ENCODE measurements at regions not wholly inside any gene's neighbourhood (a gene's known extent, or its start where the extent isn't known, plus 50 kb on each side); places are given as distances from the start of the nearest gene placed in this dataset.

DNA sequence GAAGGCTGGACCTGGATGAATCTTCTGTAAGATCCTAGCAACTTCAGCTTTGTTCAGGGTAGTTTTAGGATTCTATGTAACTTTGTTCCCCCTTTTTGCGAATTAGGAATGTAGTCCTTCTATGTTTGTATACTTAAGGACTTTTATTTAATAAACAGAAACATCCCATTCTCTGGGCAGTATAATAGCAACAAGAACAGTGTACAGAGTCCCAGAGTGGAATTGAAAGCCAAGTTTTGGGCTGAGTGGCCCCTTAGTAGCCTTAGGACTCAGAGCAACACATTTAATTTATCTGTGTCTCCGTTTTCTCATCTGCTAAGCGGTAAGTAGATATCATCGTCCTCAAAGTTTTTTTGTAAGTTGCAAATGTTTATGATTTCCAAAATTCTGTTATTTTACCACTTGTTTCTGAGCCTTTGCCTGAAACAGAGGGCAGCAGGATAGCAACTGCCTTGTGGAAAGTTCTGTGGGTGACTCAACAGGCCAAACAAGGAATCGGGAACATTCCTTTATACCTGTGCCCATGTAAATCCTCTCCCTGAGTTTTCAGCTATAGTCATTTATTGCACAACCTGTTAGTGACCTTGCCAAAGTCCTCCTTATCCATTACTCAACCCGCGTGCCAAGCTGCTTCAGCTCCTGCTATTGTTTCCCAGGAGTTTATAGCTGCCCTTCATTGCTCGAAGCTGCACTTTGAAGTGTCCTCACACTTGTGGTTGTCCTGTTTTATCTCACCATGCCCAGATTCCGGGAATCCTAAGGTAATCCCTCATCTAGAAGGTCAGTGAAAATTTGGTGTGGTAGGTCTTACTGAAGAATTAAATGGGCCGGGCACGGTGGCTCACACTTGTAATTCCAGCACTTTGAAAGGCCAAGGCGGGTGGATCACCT is 199.1 kb upstream of the AHR start (continued):
- TF ChIP-seq ZNF10 (CRISPR knock-in tag; IDR thresholded peaks at IDR 0.05; ENCODE audit: borderline replicate concordance, low read depth) (no peak), ARID2 (CRISPR knock-in tag; IDR thresholded peaks at IDR 0.05; ENCODE audit: borderline replicate concordance) (0 out of 2 replicates have a peak, but pooled peaks have one; percentile 80), ZNF747 (CRISPR knock-in tag; IDR thresholded peaks at IDR 0.05; ENCODE audit: borderline replicate concordance) (peak; percentile 73; the same call in 1 of the 2 replicates), ZNF713 (CRISPR knock-in tag; IDR thresholded peaks at IDR 0.05) (no peak), RBM22 (optimal IDR thresholded peaks at IDR 0.05; ENCODE audit: low read length) (no peak), MEIS2 (CRISPR knock-in tag; IDR thresholded peaks at IDR 0.05) (no peak), ZNF564 (CRISPR knock-in tag; IDR thresholded peaks at IDR 0.05) (0 out of 2 replicates have a peak, but pooled peaks have one; percentile 79), RARG (CRISPR knock-in tag; IDR thresholded peaks at IDR 0.05; ENCODE audit: low read depth) (no peak), HIVEP1 (CRISPR knock-in tag; IDR thresholded peaks at IDR 0.05) (peak; percentile 34; the same call in 1 of the 2 replicates), ZNF17 (CRISPR knock-in tag; IDR thresholded peaks at IDR 0.05) (no peak), SP4 (CRISPR knock-in tag; IDR thresholded peaks at IDR 0.05) (no peak), THAP11 (CRISPR knock-in tag; IDR thresholded peaks at IDR 0.05) (peak; percentile 78), ZNF570 (CRISPR knock-in tag; IDR thresholded peaks at IDR 0.05; ENCODE audit: borderline replicate concordance) (no peak)
- TF ChIP-seq, protein P1, sequence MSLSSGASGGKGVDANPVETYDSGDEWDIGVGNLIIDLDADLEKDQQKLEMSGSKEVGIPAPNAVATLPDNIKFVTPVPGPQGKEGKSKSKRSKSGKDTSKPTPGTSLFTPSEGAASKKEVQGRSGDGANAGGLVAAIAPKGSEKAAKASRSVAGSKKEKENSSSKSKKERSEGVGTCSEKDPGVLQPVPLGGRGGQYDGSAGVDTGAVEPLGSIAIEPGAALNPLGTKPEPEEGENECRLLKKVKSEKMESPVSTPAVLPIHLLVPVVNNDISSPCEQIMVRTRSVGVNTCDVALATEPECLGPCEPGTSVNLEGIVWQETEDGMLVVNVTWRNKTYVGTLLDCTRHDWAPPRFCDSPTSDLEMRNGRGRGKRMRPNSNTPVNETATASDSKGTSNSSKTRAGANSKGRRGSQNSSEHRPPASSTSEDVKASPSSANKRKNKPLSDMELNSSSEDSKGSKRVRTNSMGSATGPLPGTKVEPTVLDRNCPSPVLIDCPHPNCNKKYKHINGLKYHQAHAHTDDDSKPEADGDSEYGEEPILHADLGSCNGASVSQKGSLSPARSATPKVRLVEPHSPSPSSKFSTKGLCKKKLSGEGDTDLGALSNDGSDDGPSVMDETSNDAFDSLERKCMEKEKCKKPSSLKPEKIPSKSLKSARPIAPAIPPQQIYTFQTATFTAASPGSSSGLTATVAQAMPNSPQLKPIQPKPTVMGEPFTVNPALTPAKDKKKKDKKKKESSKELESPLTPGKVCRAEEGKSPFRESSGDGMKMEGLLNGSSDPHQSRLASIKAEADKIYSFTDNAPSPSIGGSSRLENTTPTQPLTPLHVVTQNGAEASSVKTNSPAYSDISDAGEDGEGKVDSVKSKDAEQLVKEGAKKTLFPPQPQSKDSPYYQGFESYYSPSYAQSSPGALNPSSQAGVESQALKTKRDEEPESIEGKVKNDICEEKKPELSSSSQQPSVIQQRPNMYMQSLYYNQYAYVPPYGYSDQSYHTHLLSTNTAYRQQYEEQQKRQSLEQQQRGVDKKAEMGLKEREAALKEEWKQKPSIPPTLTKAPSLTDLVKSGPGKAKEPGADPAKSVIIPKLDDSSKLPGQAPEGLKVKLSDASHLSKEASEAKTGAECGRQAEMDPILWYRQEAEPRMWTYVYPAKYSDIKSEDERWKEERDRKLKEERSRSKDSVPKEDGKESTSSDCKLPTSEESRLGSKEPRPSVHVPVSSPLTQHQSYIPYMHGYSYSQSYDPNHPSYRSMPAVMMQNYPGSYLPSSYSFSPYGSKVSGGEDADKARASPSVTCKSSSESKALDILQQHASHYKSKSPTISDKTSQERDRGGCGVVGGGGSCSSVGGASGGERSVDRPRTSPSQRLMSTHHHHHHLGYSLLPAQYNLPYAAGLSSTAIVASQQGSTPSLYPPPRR (CRISPR knock-in tag; IDR thresholded peaks at IDR 0.05; ENCODE audit: borderline replicate concordance): peak; percentile 83; the same call in 1 of the 2 replicates
- TF ChIP-seq, protein P2, sequence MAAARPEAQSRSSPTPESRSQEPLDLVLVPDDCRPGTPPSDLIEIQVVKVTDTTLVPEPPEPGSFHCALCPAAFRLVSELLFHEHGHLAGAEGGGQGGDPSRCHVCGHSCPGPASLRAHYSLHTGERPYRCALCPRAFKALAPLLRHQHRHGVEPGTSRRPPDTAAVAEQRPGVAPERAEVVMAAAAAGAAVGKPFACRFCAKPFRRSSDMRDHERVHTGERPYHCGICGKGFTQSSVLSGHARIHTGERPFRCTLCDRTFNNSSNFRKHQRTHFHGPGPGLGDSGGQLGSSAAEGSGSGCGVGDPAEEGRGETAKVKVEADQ (CRISPR knock-in tag; IDR thresholded peaks at IDR 0.05; ENCODE audit: borderline replicate concordance): peak; percentile 94
- TF ChIP-seq, protein P3, sequence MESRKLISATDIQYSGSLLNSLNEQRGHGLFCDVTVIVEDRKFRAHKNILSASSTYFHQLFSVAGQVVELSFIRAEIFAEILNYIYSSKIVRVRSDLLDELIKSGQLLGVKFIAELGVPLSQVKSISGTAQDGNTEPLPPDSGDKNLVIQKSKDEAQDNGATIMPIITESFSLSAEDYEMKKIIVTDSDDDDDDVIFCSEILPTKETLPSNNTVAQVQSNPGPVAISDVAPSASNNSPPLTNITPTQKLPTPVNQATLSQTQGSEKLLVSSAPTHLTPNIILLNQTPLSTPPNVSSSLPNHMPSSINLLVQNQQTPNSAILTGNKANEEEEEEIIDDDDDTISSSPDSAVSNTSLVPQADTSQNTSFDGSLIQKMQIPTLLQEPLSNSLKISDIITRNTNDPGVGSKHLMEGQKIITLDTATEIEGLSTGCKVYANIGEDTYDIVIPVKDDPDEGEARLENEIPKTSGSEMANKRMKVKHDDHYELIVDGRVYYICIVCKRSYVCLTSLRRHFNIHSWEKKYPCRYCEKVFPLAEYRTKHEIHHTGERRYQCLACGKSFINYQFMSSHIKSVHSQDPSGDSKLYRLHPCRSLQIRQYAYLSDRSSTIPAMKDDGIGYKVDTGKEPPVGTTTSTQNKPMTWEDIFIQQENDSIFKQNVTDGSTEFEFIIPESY (CRISPR knock-in tag; IDR thresholded peaks at IDR 0.05): peak; percentile 82
- TF ChIP-seq, protein P4, sequence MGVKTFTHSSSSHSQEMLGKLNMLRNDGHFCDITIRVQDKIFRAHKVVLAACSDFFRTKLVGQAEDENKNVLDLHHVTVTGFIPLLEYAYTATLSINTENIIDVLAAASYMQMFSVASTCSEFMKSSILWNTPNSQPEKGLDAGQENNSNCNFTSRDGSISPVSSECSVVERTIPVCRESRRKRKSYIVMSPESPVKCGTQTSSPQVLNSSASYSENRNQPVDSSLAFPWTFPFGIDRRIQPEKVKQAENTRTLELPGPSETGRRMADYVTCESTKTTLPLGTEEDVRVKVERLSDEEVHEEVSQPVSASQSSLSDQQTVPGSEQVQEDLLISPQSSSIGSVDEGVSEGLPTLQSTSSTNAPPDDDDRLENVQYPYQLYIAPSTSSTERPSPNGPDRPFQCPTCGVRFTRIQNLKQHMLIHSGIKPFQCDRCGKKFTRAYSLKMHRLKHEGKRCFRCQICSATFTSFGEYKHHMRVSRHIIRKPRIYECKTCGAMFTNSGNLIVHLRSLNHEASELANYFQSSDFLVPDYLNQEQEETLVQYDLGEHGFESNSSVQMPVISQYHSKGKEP (CRISPR knock-in tag; IDR thresholded peaks at IDR 0.05): peak; percentile 74; the same call in 1 of the 2 replicates

All from HepG2 (cell line).